ENCODE measurements at regions not wholly inside any gene's neighbourhood (a gene's known extent, or its start where the extent isn't known, plus 50 kb on each side); places are given as distances from the start of the nearest gene placed in this dataset.

- Histone ChIP-seq H3K9ac (replicated peaks in 1 of 4; ENCODE audit: extremely low read depth in 1 of 4, low read depth in 3 of 4, low read length in 3 of 4) (no peak overlapping the region), H3K18ac (ENCODE audit: extremely low read depth, low read length) (no peak overlapping the region), H3K36me3 (ENCODE audit: control insufficient read depth in 2 of 4, insufficient read depth in 4 of 4, low read length in 3 of 4) (no peaks in the 10 kb centered on the region), H3K23me2 (ENCODE audit: low read depth, low read length) (no peaks in the 10 kb centered on the region), H3K4ac (replicated peaks; ENCODE audit: insufficient read length, low read depth, low read length) (no peak overlapping the region), H3K23ac (ENCODE audit: insufficient read length) (no peak overlapping the region), H3K27ac (ENCODE audit: low read depth, low read length) (no peak overlapping the region), H4K5ac (ENCODE audit: insufficient read length, low read depth, low read length) (no peak overlapping the region), H3K79me2 (ENCODE audit: control insufficient read depth in 1 of 2, insufficient read depth in 2 of 2, low read length in 2 of 2) (no peaks in the 10 kb centered on the region), H3K4me2 (ENCODE audit: insufficient read depth in 1 of 2, low read depth in 2 of 2, low read length in 2 of 2) (no peak overlapping the region), H2BK15ac (ENCODE audit: low read length) (no peak overlapping the region), H3K79me1 (ENCODE audit: low read depth, low read length) (no peaks in the 10 kb centered on the region), H4K91ac (replicated peaks; ENCODE audit: insufficient read length, low read length) (no peak overlapping the region), H3K4me1 (replicated peaks in 1 of 4; ENCODE audit: control insufficient read depth in 3 of 4, insufficient read depth in 4 of 4, low read length in 3 of 4) (peaks cover 0 to 3% (median 0%) of the 10 kb centered on the region in 4 experiments; a peak in 2 of 7 replicates), H3K27me3 (replicated peaks in 1 of 4; ENCODE audit: control insufficient read depth in 3 of 4, extremely low read depth in 1 of 4, insufficient read depth in 3 of 4, low read length in 3 of 4) (no peaks in the 10 kb centered on the region), H3K14ac (ENCODE audit: insufficient read length) (no peak overlapping the region), H4K8ac (ENCODE audit: extremely low read depth, insufficient read depth, low read length) (no peak overlapping the region), H4K20me1 (replicated peaks in 1 of 2; ENCODE audit: control insufficient read depth in 1 of 2, insufficient read depth in 2 of 2, low read length in 2 of 2) (no peaks in the 10 kb centered on the region), H2BK5ac (ENCODE audit: low read depth, low read length) (no peak overlapping the region), H3K9me3 (ENCODE audit: insufficient read depth in 2 of 2, low read depth in 1 of 2, low read length in 1 of 2) (no peaks in the 10 kb centered on the region), H2AK5ac (ENCODE audit: low read depth, low read length) (no peak overlapping the region), H2BK12ac (ENCODE audit: low read depth, low read length) (no peak overlapping the region), H2BK20ac (ENCODE audit: low read length) (no peak overlapping the region), H2BK120ac (replicated peaks; ENCODE audit: low read depth, low read length) (no peak overlapping the region), H3K56ac (replicated peaks; ENCODE audit: insufficient read length, low read depth, low read length) (no peak overlapping the region), H2AFZ (ENCODE audit: low read length) (no peak overlapping the region), H3K4me3 (ENCODE audit: extremely low read depth in 1 of 4, insufficient read depth in 2 of 4, low read depth in 3 of 4, low read length in 4 of 4) (no peak overlapping the region)
- ChIA-PET POLR2A (ENCODE audit: partially characterized antibody) (no interaction called here), CTCF (ENCODE audit: partially characterized antibody) (interaction anchor here (0.8 to 0.9 kb wide), 2 partner anchors 10 to 14 kb away, joined by 3 read pairs; no protein-coding TSS in a partner anchor)
- DNase-seq (ENCODE audit: low read depth in 1 of 2, low spot score in 2 of 2): no peak
- 67% methylated on average over 1 of the region's 1 CpG; no CpG with 5 or more reads in 1 of the 2 experiments for WGBS, 2 experiments (ENCODE audit: extremely low coverage in 1 of 2, insufficient coverage in 1 of 2, insufficient read length in 1 of 2, insufficient replicate concordance in 2 of 2, low coverage in 1 of 2, low lambda C conversion rate in 2 of 2, missing lambda C conversion rate in 1 of 2)
- FAIRE-seq: no peak
- no peak for TF ChIP-seq SIRT6 (IDR thresholded peaks at IDR 0.05; ENCODE audit: low read length)
- TF ChIP-seq EGR1 (IDR thresholded peaks at IDR 0.05; ENCODE audit: borderline replicate concordance, low read depth, low read length): no peak
- no peak for TF ChIP-seq SP4 (IDR thresholded peaks at IDR 0.05; ENCODE audit: low read length)
Observed at GRCh38 chr1:173275496-173275895, 68.4 kb upstream of the TNFSF4 start.

Measured in H1 (cell line).